NCI-H1436 treated with DMSO at 0.1 percent for 48 hours (cell line): ENCODE measurements at regions not wholly inside any gene's neighbourhood (a gene's known extent, or its start where the extent isn't known, plus 50 kb on each side); places are given as distances from the start of the nearest gene placed in this dataset.

Experiments used
- DNase-seq: peaks from one replicate; lab custom pipeline; 2025; lab: John Stamatoyannopoulos, UW

DNA sequence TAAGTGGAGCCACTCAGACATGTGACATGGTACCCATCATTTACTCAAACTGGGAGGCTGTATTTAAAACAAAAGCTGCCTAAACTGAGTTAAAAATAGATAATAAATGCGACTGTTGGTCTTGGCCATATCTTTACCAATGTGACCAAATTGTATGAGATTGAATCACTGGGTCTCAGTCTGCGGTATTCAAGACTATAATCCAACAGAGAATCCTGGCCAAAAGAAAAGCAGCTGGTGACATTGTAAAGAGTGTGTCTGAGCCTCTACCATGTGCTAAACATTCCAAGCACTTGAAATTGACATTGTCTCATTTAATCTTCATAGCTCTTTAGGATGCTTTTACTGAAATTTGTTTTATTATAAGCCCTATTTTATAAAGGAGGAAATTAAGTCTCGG, 282.6 kb downstream of the ZNF608 start:
- DNase-seq: no peak

DNA sequence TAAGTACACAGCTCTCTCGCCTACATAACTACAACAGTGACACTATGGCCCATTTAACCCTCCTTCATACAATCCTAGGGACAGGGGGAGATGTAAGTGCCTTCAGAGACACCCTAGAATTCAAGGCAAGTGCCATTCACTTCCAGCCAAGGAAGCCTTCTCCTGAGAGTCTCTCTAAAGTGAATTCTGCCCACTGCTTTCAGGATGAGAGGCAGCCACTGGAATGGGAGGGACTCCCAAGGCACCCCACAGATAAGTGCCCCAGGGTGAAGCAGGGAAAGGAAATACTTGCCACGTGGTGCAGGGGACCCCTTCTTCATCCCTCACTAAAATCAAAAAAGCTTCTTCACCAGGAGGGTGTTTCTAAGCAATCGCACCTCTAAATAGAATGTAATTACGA, 283.7 kb downstream of the ZNF608 start:
- no peak for DNase-seq

DNA sequence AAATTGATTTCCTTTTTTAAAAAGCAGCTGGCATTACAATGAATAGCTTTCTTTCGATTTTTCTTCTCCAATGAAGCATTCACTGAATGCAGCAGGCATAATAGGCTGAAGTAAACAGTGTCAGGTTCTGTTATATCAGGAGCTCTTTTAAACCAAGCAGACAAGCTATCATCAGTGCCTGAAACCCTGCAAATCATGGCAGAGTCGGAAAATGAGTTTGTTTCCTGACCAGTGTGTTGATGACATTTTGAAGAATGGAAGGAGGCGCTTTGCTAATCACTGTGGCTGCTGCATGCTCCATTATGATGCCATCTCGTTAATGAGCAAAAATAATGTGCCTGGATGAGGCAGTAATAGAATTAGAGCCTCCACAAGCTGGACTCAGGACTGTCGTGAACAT, 284.5 kb downstream of the ZNF608 start:
- DNase-seq: peak; percentile 92

DNA sequence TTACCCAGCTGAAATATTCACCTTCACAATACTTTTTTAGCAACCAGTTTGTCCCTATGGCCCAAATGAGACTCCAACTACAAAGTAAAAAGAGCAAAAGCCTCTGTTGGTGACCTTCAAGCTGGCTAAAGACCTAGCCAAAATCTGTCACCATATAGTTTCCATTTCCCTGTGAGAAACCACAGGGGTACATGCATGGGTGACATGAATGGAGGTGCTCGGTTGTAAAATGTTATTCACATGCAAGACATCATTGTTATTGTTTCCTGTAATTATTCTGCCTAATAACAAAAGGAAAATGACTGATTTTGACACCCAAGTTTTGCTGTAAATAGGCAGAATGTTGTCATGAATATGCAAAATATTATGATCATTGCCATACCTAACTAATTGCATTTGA, 285.3 kb downstream of the ZNF608 start:
- DNase-seq: no peak

- DNase-seq: no peak
Observed at GRCh38 chr5:124460642-124461041, 285.8 kb downstream of the ZNF608 start.

GRCh38 chr5:124459984-124460383, 286.5 kb downstream of the ZNF608 start:
- no peak for DNase-seq

DNA sequence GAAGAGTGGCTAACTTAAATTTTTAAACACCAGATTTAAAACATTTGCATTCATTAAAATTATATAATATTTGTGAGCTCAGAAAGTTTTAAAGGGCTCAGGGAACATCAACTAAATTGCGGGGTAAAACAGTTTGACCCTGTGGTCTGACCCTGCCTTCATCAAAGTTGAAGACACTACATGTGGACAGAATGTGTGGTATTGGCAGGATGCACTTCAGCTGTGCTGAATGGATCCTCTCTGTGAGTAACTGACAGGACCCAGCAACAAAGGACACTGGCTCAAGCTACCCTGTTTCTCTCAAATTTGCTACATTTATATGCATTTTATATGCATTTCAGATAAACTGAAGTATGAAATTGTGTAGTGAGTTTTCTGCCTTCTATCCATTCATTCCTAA, 288.5 kb downstream of the ZNF608 start:
- DNase-seq: no peak

- no peak for DNase-seq
Observed at GRCh38 chr5:124457101-124457500, 289.3 kb downstream of the ZNF608 start.

DNA sequence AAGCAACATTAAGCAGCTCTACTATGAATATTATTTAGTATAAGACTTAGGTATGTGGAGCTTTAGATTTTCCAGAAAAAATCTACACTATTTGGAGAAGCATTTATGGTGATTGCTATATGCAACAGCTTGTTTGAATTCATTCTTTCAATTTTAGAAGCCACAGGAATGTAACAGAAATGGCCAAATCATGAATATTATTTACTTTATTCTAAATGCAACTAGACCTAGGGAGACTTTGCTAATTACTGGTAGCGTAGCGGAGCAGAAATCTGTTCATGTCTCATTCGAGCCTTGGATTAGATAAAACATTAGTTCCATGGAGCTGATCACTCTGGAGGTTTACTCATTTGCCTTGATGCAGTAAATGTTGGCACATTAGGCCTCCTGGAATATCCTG, 290.2 kb downstream of the ZNF608 start:
- DNase-seq: no peak

- no peak for DNase-seq
Observed at GRCh38 chr5:124454081-124454480, 292.4 kb downstream of the ZNF608 start.

DNA sequence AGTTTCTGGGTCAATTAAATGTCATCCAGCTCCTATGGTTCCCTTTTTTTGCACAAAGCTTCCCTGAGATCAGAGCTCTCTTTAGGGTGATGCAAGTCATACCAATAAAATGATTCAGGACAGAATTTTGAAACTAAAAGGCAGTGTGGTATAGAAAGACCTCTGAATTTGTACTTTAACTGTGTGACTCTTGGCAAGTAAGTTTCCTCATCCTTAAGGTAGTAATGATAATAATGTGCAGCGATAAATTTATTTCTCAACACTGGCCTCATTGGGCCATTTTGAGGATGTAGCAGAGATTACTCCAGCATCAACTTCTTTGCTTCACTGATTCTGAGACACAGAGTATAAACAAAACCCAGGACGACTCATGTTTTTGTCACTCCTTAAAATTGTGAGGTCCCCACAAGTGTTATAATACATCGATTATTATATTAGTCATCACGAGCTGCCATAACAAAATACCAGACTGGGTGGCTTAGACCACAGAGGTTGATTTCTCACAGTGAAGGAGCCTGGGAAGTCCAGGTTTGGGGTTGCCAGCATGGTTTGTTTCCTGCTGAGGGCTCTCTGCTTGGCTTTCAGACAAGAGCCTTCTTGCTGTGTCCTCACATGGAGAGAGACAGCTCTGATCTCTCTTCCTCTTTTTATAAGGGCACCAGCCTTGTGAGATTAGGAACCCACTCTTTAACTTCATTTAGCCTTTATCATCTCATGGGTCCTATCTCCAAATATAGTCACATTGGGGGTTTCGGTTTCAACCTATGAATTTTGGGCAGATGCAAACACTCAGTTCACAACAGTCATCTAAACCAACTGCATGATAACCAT, 293.0 kb downstream of the ZNF608 start:
- DNase-seq: no peak

GRCh38 chr5:124452412-124452811, 294.0 kb downstream of the ZNF608 start:
- DNase-seq: no peak

DNA sequence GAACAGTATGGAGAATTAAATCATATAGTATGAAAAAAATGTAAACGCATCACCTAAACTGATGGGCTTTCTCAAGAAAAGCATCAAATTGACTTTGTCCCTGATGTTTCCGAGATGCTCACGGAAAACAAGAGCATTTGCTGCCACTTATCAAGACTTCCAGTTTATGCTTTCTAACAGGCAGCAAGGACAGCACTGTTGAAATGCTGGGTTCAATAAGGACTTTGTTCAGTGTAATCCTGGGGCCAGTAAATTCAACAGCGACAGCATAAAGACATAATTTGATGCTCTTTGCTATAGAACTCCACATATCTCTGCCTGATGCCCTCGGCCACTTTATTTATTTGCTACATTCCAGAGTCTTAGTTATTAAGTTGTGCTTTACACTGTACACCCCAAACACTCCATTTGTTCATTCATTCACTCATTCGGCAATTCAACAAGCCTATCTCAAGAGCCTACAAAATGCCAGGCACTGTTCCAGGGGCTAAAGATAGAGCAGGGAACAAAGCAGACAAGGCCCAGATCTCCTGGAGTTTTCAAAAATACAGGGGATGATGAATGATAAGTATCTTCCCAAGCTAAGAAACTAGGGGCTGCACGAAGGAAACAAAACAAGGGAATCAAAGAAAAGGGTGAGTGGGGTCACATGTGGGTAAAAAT, 294.6 kb downstream of the ZNF608 start:
- DNase-seq: no peak

GRCh38 chr5:124446120-124446519, 300.3 kb downstream of the ZNF608 start:
- peak; percentile 41 for DNase-seq

DNA sequence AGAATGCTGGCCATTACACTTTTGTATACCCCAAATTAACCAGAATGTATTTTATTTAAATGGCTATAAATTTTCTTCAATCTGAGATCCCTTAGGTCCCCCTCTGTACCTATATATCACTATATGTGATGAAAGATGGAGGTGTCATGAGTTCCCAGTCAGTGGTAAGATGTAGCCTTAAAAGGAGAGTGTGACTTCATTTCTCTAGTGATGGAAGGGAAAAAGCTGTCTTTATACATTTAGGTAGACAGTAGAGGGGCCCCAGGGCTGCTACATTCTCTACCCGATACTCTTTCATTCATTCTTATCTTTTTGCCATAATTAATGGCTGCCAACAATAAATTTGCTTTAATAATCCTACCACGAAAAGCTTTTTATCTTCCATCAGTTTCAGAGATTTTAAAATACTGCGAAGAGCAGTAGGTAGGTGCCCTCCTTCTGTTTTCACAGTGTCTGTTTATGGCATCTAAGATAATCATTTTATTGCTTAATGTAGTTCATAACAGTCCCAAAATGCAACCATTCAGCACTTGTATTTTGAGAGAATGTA, 301.3 kb downstream of the ZNF608 start:
- no peak for DNase-seq

DNA sequence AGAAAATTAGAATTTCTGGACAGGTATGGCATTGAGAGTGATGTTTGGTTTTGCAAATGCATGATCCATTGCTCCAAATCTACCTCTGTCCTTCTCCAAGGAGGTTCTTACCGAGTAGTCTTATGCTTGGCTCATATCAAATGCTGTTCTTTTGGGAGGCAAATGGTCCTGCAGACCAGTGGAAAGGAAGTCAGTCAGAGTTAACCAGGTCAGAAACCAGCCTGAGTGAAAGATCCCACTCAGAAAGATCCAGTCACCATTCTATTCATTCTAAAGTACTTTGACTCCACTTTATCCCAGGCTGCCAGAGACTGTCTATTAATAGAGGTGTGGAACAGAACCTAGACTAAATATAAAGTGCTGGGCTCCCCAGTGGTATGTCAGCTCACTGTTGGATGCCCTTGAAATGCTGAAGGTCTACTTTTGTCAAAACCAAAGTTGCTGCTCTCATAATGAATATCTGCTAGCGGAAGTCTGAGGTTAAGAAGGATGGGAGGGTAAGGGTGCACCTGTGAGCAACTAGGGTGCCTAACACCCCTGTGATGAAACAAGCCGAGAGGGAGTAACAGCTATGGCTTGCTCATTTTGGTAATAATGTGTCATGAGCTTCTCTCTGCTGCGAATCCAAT, 302.2 kb downstream of the ZNF608 start:
- DNase-seq: no peak

DNA sequence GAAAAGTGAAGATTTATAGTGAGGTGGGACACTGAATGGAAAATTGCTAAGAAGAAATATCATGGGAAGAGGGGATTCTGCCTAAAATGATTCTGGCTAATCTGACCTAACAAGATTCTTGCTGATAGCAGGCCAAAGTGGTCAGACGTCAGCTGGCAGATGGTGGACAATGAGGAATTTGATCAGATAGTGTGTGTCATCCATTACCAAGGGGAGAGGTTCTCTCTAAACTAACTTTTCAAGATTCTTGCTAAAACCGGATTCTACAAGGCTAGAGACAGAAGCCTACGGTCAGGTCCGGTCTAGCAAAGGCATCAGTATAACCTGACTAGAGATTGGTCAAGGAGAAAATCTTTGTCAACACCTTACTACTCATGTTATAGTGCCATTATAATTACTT, 306.0 kb downstream of the ZNF608 start:
- DNase-seq: no peak

GRCh38 chr5:124439609-124440008, 306.8 kb downstream of the ZNF608 start:
- DNase-seq: no peak

- DNase-seq: no peak
Observed at GRCh38 chr5:124438903-124439281, 307.5 kb downstream of the ZNF608 start.

GRCh38 chr5:124438026-124438902, 308.2 kb downstream of the ZNF608 start:
- DNase-seq: no peak

DNA sequence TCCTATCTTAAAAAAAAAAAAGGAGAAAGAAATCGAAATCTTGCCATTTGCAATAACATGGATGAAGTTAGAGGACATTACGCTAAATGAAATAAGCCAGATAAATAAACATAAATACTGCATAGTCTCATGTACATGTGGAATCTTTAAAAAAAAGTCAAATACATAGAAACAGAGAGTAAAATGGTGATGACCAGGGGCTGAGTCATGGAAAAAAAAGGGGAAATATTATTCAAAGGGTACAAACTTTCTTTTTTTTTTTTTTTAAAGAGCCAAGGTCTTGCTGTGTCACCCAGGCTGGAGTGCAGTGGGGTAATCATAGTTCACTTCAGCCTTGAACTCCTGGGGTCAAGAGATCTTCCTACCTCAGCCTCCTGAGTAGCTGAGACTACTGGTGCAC, 310.1 kb downstream of the ZNF608 start:
- no peak for DNase-seq

DNA sequence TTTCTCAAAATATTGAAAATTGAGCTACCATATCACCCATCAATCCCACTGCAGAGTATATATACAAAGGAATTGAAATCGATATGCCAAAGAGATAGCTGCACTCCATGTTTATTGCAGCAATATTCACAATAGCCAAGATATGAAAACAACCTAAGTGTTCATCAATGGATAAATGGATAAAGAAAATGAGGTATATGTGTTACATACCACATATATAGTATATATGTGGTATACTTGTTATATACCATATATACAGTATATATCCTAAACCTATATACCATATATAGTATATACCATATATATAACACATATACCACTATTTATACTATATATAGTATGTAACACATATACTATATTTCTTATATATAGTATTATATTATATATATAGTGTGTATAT, 313.3 kb downstream of the ZNF608 start:
- no peak for DNase-seq
